ENCODE measurements at regions not wholly inside any gene's neighbourhood (a gene's known extent, or its start where the extent isn't known, plus 50 kb on each side); places are given as distances from the start of the nearest gene placed in this dataset.

DNA sequence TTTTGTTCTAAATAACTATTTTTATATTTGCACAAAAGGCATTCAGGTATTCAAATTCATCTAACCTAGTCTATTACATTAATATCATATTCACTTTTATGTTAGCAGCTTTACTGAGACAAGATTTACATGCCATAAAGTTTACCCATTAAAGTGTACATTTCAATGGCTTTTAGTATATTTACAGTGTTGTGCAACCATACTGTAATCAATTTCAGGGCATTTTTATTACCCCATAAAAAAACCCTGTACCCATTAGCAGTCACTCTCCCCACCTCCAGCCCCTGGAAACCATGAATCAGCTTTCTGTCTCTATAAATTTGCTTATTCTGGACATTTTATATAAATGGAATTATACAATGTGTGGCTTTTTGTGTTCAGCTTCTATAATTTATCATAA is 95.9 kb upstream of the IL1RAPL1 start (continued):
- TF ChIP-seq, protein P1, sequence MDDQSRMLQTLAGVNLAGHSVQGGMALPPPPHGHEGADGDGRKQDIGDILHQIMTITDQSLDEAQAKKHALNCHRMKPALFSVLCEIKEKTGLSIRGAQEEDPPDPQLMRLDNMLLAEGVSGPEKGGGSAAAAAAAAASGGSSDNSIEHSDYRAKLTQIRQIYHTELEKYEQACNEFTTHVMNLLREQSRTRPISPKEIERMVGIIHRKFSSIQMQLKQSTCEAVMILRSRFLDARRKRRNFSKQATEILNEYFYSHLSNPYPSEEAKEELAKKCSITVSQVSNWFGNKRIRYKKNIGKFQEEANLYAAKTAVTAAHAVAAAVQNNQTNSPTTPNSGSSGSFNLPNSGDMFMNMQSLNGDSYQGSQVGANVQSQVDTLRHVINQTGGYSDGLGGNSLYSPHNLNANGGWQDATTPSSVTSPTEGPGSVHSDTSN (IDR thresholded peaks at IDR 0.05) = no peak
- TF ChIP-seq FOSB (CRISPR knock-in tag; IDR thresholded peaks at IDR 0.05) (no peak), RFX5 (IDR thresholded peaks at IDR 0.05) (no peak), NR3C1 (IDR thresholded peaks at IDR 0.05) (no peak)
- TF ChIP-seq, protein P2, sequence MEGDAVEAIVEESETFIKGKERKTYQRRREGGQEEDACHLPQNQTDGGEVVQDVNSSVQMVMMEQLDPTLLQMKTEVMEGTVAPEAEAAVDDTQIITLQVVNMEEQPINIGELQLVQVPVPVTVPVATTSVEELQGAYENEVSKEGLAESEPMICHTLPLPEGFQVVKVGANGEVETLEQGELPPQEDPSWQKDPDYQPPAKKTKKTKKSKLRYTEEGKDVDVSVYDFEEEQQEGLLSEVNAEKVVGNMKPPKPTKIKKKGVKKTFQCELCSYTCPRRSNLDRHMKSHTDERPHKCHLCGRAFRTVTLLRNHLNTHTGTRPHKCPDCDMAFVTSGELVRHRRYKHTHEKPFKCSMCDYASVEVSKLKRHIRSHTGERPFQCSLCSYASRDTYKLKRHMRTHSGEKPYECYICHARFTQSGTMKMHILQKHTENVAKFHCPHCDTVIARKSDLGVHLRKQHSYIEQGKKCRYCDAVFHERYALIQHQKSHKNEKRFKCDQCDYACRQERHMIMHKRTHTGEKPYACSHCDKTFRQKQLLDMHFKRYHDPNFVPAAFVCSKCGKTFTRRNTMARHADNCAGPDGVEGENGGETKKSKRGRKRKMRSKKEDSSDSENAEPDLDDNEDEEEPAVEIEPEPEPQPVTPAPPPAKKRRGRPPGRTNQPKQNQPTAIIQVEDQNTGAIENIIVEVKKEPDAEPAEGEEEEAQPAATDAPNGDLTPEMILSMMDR (IDR thresholded peaks at IDR 0.05) = no peak

DNA sequence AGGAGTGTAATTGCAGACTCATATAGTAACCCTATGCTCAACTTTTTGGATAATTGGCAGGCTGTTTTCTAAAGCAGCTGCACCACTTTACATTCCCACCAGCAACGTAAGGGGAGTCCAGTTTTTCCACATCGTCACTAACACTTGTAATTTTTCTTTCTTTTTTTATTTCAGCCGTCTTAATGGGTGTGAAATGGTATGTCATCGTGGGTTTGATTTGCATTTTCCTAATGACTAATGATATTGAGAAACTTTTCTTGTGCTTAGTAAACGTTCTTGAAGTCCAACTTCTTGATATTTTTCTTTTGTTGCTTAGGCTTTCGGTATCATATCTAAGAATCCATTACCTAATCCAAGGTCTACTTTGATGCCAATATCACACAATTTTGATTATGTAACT is 95.3 kb upstream of the IL1RAPL1 start:
- TF ChIP-seq KDM1A (IDR thresholded peaks at IDR 0.05; ENCODE audit: low read depth) (no peak), ZFP36 (IDR thresholded peaks at IDR 0.05; ENCODE audit: borderline replicate concordance, partially characterized antibody) (no peak), KDM5A (IDR thresholded peaks at IDR 0.05) (no peak), BHLHE40 (IDR thresholded peaks at IDR 0.05; ENCODE audit: low read depth, low read length) (no peak), CHD2 (IDR thresholded peaks at IDR 0.05; ENCODE audit: low read length, partially characterized antibody) (no peak), HOXB5 (CRISPR knock-in tag; IDR thresholded peaks at IDR 0.05) (no peak), RFX5 (IDR thresholded peaks at IDR 0.05) (no peak), CBX8 (IDR thresholded peaks at IDR 0.05) (no peak), ZSCAN20 (CRISPR knock-in tag; IDR thresholded peaks at IDR 0.05) (no peak), HEYL (CRISPR knock-in tag; IDR thresholded peaks at IDR 0.05) (no peak), EHMT2 (IDR thresholded peaks at IDR 0.05; ENCODE audit: low read depth) (no peak), CEBPB (IDR thresholded peaks at IDR 0.05) (no peak), MAZ (IDR thresholded peaks at IDR 0.05; ENCODE audit: borderline replicate concordance, low read depth, low read length) (no peak), RARB (CRISPR knock-in tag; IDR thresholded peaks at IDR 0.05) (no peak), JUNB (IDR thresholded peaks at IDR 0.05) (no peak), TP53 (CRISPR knock-in tag; IDR thresholded peaks at IDR 0.05) (no peak)
- TF ChIP-seq, protein P3, sequence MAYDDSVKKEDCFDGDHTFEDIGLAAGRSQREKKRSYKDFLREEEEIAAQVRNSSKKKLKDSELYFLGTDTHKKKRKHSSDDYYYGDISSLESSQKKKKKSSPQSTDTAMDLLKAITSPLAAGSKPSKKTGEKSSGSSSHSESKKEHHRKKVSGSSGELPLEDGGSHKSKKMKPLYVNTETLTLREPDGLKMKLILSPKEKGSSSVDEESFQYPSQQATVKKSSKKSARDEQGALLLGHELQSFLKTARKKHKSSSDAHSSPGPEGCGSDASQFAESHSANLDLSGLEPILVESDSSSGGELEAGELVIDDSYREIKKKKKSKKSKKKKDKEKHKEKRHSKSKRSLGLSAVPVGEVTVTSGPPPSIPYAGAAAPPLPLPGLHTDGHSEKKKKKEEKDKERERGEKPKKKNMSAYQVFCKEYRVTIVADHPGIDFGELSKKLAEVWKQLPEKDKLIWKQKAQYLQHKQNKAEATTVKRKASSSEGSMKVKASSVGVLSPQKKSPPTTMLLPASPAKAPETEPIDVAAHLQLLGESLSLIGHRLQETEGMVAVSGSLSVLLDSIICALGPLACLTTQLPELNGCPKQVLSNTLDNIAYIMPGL (CRISPR knock-in tag; IDR thresholded peaks at IDR 0.05; ENCODE audit: borderline replicate concordance) = no peak
- TF ChIP-seq, protein P4, sequence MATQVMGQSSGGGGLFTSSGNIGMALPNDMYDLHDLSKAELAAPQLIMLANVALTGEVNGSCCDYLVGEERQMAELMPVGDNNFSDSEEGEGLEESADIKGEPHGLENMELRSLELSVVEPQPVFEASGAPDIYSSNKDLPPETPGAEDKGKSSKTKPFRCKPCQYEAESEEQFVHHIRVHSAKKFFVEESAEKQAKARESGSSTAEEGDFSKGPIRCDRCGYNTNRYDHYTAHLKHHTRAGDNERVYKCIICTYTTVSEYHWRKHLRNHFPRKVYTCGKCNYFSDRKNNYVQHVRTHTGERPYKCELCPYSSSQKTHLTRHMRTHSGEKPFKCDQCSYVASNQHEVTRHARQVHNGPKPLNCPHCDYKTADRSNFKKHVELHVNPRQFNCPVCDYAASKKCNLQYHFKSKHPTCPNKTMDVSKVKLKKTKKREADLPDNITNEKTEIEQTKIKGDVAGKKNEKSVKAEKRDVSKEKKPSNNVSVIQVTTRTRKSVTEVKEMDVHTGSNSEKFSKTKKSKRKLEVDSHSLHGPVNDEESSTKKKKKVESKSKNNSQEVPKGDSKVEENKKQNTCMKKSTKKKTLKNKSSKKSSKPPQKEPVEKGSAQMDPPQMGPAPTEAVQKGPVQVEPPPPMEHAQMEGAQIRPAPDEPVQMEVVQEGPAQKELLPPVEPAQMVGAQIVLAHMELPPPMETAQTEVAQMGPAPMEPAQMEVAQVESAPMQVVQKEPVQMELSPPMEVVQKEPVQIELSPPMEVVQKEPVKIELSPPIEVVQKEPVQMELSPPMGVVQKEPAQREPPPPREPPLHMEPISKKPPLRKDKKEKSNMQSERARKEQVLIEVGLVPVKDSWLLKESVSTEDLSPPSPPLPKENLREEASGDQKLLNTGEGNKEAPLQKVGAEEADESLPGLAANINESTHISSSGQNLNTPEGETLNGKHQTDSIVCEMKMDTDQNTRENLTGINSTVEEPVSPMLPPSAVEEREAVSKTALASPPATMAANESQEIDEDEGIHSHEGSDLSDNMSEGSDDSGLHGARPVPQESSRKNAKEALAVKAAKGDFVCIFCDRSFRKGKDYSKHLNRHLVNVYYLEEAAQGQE (IDR thresholded peaks at IDR 0.05) = no peak
- WGBS (ENCODE audit: missing lambda C conversion rate) = 17% methylated on average over 6 of the region's 6 CpGs
- Histone ChIP-seq H3K4me3 (no peak overlapping the region), H3K4me1 (no peaks in the 10 kb centered on the region), H3K27ac (no peak overlapping the region), H3K4me2 (no peak overlapping the region), H3K9me3 (no peaks in the 10 kb centered on the region)
- FAIRE-seq (no peak), DNase-seq (ENCODE audit: low read depth in 1 of 2, low spot score in 1 of 2) (no peak), ATAC-seq (no peak)
- ChIA-PET POLR2A (no interaction called here), CTCF (no interaction called here)

Data from A549 (cell line).